ENCODE measurements at regions not wholly inside any gene's neighbourhood (a gene's known extent, or its start where the extent isn't known, plus 50 kb on each side); places are given as distances from the start of the nearest gene placed in this dataset.

DNA sequence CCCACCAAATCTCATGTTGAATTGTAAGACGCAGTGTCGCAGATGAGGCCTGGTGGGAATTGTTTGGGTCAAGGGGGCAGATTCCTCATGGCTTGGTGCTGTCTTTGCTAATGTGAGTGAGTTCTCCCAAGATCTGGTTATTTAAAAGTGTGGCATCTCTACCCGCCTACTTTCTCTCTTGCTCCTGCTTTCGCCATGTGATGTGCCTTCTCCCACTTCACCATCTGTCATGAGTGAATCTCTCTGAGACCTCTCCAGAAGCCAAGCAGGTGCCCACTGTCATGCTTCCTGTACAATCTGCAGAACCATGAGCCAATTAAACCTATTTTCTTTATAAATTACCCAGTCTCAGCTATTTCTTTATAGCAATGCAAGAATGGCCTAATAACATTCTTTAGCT is 246.6 kb upstream of the CDH20 start:
- TF ChIP-seq, protein P1, sequence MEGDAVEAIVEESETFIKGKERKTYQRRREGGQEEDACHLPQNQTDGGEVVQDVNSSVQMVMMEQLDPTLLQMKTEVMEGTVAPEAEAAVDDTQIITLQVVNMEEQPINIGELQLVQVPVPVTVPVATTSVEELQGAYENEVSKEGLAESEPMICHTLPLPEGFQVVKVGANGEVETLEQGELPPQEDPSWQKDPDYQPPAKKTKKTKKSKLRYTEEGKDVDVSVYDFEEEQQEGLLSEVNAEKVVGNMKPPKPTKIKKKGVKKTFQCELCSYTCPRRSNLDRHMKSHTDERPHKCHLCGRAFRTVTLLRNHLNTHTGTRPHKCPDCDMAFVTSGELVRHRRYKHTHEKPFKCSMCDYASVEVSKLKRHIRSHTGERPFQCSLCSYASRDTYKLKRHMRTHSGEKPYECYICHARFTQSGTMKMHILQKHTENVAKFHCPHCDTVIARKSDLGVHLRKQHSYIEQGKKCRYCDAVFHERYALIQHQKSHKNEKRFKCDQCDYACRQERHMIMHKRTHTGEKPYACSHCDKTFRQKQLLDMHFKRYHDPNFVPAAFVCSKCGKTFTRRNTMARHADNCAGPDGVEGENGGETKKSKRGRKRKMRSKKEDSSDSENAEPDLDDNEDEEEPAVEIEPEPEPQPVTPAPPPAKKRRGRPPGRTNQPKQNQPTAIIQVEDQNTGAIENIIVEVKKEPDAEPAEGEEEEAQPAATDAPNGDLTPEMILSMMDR (IDR thresholded peaks at IDR 0.05; ENCODE audit: low read length), result no peak
- no peak for TF ChIP-seq EZH2 (IDR thresholded peaks at IDR 0.05; ENCODE audit: borderline replicate concordance, low read length)

Data from OCI-LY1 (cell line).